Activated naive CD4-positive, alpha-beta T cell treated with anti-CD3 and anti-CD28 coated beads for 36 hours (primary cell): ENCODE measurements at regions not wholly inside any gene's neighbourhood (a gene's known extent, or its start where the extent isn't known, plus 50 kb on each side); places are given as distances from the start of the nearest gene placed in this dataset.

Source experiments
- CTCF ChIA-PET: fragments of 350-600 bp; sonication (Branson Sonifier 250); formaldehyde crosslinking; loops from one replicate; lab custom pipeline; 2021; ENCODE audit warnings: antibody characterized with exemption; lab: Charles Lee
- DNase-seq: peaks from one replicate; pipeline ENCODE4 v3.0.0-alpha.2; 2020
- H3K27ac Mint-ChIP-seq: one replicate; pipeline ENCODE4 v1.8.0; 2021; ENCODE audit warnings: mild to moderate bottlenecking, mixed read lengths
- H3K27me3 Mint-ChIP-seq: one replicate; pipeline ENCODE4 v1.8.0; 2021; ENCODE audit warnings: low read depth, mixed read lengths
- H3K36me3 Mint-ChIP-seq: one replicate; pipeline ENCODE4 v1.8.0; 2021; ENCODE audit warnings: low read depth, mixed read lengths
- H3K4me1 Mint-ChIP-seq: one replicate; pipeline ENCODE4 v1.8.0; 2021; ENCODE audit warnings: low read depth, mixed read lengths
- H3K4me3 Mint-ChIP-seq: one replicate; pipeline ENCODE4 v1.8.0; 2021; ENCODE audit warnings: mild to moderate bottlenecking, moderate library complexity, mixed read lengths
- H3K9me3 Mint-ChIP-seq: one replicate; pipeline ENCODE4 v1.8.0; 2021; ENCODE audit warnings: mixed read lengths
- intact Hi-C: fragments of 100-400 bp; cut with micrococcal nuclease; formaldehyde crosslinking; loops from one replicate; pipeline ENCODE4 v1.15.1; 2023

DNA sequence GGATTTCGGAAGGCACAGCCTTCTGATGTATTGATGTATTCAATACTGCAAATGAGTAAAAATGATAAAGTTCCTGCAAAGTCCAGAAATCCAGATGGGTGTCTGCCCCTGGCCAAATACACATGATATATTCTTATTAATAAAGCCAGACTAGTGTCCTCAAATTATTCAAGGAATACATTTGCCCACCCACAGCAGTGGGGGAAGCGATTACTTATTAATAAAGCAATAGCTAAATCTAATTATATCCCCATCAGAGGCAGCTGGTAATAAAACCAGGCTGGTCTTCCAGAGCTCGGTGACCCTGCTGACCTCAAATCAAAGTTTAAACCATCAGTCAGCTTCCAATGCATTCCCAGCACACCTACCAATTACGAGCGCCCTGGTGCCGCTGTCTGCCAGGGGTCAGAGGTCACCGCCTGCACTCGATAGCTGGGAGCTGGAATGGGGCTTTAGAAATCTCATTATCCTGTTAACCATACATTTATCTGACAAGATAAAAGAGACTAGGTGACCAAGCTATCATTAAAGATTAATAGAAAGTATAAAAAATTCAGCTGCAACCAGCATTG lies 330.3 kb downstream of the UACA start:
- Mint-ChIP-seq H3K27ac (no peak overlapping the region), H3K9me3 (no peaks in the 10 kb centered on the region)
- CTCF ChIA-PET, result no interaction called here

DNA sequence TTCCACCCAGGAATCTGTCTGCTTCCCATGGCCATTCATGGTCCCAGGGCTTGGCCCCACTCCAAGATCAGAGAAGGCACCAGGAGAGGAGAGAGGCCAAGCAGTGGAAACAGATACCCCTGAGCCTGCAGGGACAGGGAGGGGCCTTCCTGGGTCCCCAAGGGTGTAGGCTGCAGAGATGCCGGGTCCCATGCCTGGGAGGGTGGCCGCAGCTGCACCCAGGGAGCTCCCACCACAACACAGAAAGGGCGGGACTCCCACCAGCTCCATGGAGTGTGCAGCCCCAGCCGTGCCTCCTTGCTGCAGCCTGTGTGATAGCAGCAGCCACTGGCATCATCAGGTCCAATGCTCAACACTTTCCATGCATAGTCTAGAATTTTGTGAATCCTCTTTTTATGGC lies 331.5 kb downstream of the UACA start:
- intact Hi-C loops, result no loop called here
- Mint-ChIP-seq H3K27ac (no peak overlapping the region), H3K9me3 (no peaks in the 10 kb centered on the region), H3K36me3 (no peaks in the 10 kb centered on the region), H3K27me3 (no peaks in the 10 kb centered on the region), H3K4me1 (peaks cover 20% of the 10 kb centered on the region), H3K4me3 (no peak overlapping the region)
- CTCF ChIA-PET, result interaction anchor here (1.0 kb wide), 1 partner anchor 56 kb away, joined by 3 read pairs; no protein-coding TSS in a partner anchor
- DNase-seq, result no peak

More for the DNA sequence above, 330.3 kb downstream of the UACA start:
- peaks cover 20% of the 10 kb centered on the region for H3K4me1 Mint-ChIP-seq
- no peaks in the 10 kb centered on the region for H3K27me3 Mint-ChIP-seq
- no peak for DNase-seq
- intact Hi-C loops, result no loop called here
- no peaks in the 10 kb centered on the region for H3K36me3 Mint-ChIP-seq
- H3K4me3 Mint-ChIP-seq, result no peak overlapping the region

GRCh38 chr15:70430069-70430468 lies 332.4 kb upstream of the TLE3 start:
- no peak overlapping the region for H3K4me3 Mint-ChIP-seq
- intact Hi-C loops, result no loop called here
- H3K27ac Mint-ChIP-seq, result no peak overlapping the region
- no peaks in the 10 kb centered on the region for H3K27me3 Mint-ChIP-seq
- H3K36me3 Mint-ChIP-seq, result no peaks in the 10 kb centered on the region
- H3K4me1 Mint-ChIP-seq, result peaks cover 16% of the 10 kb centered on the region
- no peaks in the 10 kb centered on the region for H3K9me3 Mint-ChIP-seq
- no peak for DNase-seq
- CTCF ChIA-PET, result interaction anchor here (0.6 kb wide), 1 partner anchor 49 kb away, joined by 4 read pairs; no protein-coding TSS in a partner anchor

DNA sequence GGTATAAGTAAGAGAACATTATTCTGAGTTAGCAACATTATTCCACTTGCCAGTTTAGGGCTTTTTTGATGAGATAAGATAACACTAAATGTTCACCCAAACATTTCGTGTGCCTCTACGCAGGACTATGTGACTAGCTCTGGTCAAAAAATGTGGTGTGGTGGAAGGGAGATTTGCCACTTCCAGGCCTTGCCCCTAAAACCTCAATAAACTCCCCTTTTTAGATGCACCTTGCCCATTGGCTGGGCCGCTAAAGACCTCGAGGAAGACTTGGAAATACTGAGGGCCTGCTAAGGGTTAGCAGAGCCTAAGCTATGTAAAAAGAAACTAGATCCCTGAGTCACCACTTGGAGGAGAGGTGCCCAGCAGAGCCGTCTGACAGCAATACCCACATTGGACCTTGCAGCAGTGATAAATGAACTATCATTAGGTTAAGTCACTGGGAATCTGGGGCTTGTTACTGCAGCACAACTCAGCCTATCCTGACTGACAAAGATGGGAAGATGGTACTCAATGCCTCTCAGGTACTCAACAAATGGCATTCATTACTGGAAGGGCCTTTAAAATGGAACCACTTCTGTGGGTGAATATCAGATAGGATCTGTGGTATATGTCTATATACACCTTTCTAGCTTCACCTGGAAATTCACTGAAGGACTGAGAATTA lies 331.5 kb upstream of the TLE3 start:
- Mint-ChIP-seq H3K4me1 (peaks cover 19% of the 10 kb centered on the region), H3K9me3 (no peaks in the 10 kb centered on the region), H3K27ac (no peak overlapping the region), H3K4me3 (no peak overlapping the region), H3K27me3 (no peaks in the 10 kb centered on the region), H3K36me3 (no peaks in the 10 kb centered on the region)
- CTCF ChIA-PET, result no interaction called here
- intact Hi-C loops, result loop anchor here (10.0 kb wide), 1 partner anchor 124 kb away; no protein-coding TSS in a partner anchor
- no peak for DNase-seq

GRCh38 chr15:70428211-70428822 lies 330.6 kb upstream of the TLE3 start:
- H3K9me3 Mint-ChIP-seq, result no peaks in the 10 kb centered on the region
- no peaks in the 10 kb centered on the region for H3K27me3 Mint-ChIP-seq
- H3K4me3 Mint-ChIP-seq, result no peak overlapping the region
- no peak overlapping the region for H3K27ac Mint-ChIP-seq
- intact Hi-C loops, result loop anchor here (10.0 kb wide), 1 partner anchor 124 kb away; no protein-coding TSS in a partner anchor
- no peak for DNase-seq
- H3K36me3 Mint-ChIP-seq, result no peaks in the 10 kb centered on the region
- H3K4me1 Mint-ChIP-seq, result peaks cover 19% of the 10 kb centered on the region
- CTCF ChIA-PET, result no interaction called here

GRCh38 chr15:70427167-70428120 lies 329.7 kb upstream of the TLE3 start:
- no peak overlapping the region for H3K4me3 Mint-ChIP-seq
- intact Hi-C loops, result loop anchor here (10.0 kb wide), 1 partner anchor 123 kb away; no protein-coding TSS in a partner anchor
- CTCF ChIA-PET, result no interaction called here
- DNase-seq, result no peak
- H3K27ac Mint-ChIP-seq, result no peak overlapping the region
- no peaks in the 10 kb centered on the region for H3K9me3 Mint-ChIP-seq
- no peaks in the 10 kb centered on the region for H3K36me3 Mint-ChIP-seq
- no peaks in the 10 kb centered on the region for H3K27me3 Mint-ChIP-seq
- H3K4me1 Mint-ChIP-seq, result peaks cover 19% of the 10 kb centered on the region

DNA sequence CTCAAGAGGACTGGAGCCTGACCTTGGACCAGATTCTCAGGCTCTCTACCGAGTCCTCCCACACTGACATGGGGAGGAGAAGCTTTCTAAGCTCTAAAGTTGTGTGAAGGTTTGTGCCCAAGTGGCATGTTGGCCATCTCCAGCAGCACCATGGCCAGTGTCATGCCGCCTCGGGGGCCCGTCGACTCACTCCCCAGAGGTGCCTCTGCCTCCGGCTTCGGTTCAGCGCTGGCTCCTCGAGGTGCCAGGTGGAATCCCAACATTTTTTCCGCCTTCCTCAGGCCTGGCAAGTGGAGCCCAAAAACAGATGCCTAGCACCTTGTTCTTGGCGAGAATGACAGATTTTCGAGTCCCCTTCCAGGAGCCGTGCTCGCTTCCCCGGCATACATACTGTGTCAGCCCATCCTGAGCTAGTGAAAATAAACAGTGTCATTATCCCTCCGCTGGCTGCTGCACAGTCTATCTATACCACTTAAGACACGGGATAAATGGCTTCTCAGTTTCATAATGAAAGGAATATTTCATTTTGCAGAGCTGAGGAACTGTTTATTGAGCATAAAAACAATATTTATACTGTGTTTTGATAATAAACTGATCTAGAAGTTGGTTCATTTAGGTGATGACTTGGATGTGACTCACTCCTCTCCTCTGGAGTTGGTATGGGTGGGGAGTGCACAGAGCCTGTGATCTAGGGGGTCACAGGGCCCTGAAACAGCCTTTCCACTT lies 328.5 kb upstream of the TLE3 start:
- CTCF ChIA-PET, result no interaction called here
- Mint-ChIP-seq H3K9me3 (no peaks in the 10 kb centered on the region), H3K27ac (no peak overlapping the region), H3K36me3 (no peaks in the 10 kb centered on the region), H3K4me1 (peaks cover 19% of the 10 kb centered on the region), H3K4me3 (no peak overlapping the region), H3K27me3 (no peaks in the 10 kb centered on the region)
- intact Hi-C loops, result loop anchor here (10.0 kb wide), 1 partner anchor 121 kb away; no protein-coding TSS in a partner anchor
- DNase-seq, result no peak

DNA sequence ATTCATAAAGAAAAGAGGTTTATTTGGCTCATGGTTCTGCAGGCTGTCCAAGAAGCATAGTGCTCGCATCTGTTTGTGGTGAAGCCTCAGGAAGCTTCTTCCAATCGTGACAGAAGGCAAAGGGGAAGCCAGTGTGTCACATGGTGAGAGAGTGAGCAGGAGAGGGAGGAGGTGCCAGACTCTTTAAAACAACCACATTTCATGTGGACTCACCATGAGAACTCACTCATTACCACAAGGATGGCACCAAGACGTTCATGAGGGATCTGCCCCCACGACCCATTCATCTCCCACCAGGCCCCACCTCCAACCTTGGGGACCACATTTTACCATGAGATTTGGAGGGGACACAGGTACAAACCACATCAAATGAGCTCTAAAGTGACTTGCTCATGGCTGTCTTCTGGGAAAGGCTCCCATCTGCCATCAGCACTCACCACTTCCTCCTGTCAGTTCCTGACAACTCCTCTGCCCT lies 327.3 kb upstream of the TLE3 start:
- Mint-ChIP-seq H3K4me3 (no peak overlapping the region), H3K27ac (peak overlapping the region; percentile 38), H3K27me3 (no peaks in the 10 kb centered on the region), H3K4me1 (peaks cover 19% of the 10 kb centered on the region), H3K36me3 (no peaks in the 10 kb centered on the region), H3K9me3 (no peaks in the 10 kb centered on the region)
- DNase-seq, result peak; percentile 58
- intact Hi-C loops, result loop anchor here (10.0 kb wide), 1 partner anchor 120 kb away; no protein-coding TSS in a partner anchor
- CTCF ChIA-PET, result interaction anchor here (1.2 kb wide), 1 partner anchor 42 kb away, joined by 3 read pairs; no protein-coding TSS in a partner anchor

GRCh38 chr15:70423267-70423666 lies 325.6 kb upstream of the TLE3 start:
- no peaks in the 10 kb centered on the region for H3K27me3 Mint-ChIP-seq
- no peaks in the 10 kb centered on the region for H3K9me3 Mint-ChIP-seq
- H3K4me3 Mint-ChIP-seq, result no peak overlapping the region
- peaks cover 19% of the 10 kb centered on the region for H3K4me1 Mint-ChIP-seq
- H3K36me3 Mint-ChIP-seq, result no peaks in the 10 kb centered on the region
- DNase-seq, result no peak
- H3K27ac Mint-ChIP-seq, result no peak overlapping the region
- intact Hi-C loops, result loop anchor here (10.0 kb wide), 1 partner anchor 118 kb away; no protein-coding TSS in a partner anchor
- CTCF ChIA-PET, result no interaction called here

DNA sequence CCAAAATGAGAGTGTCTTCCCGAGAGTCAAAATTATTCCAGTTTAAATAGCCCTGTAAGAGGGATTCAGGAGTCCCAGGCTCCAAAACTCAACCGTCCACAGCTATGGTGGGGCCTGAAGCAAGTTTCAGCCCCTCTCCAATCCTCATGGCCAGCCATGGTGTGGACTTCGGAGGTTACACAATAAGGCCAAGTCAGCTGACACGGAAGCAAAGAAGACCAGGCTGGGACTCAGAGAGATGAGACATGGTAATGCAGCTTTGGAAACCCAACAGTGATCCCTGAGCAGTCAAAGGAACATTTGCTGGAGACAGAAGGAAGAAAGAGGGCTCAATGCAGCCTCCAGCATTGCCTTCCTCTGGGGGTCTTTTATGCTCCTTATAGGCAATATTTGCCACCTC lies 324.6 kb upstream of the TLE3 start:
- Mint-ChIP-seq H3K4me3 (no peak overlapping the region), H3K36me3 (no peaks in the 10 kb centered on the region), H3K4me1 (peaks cover 19% of the 10 kb centered on the region), H3K27ac (no peak overlapping the region), H3K9me3 (no peaks in the 10 kb centered on the region), H3K27me3 (no peaks in the 10 kb centered on the region)
- intact Hi-C loops, result loop anchor here (10.0 kb wide), 1 partner anchor 118 kb away; no protein-coding TSS in a partner anchor
- CTCF ChIA-PET, result no interaction called here
- DNase-seq, result no peak

DNA sequence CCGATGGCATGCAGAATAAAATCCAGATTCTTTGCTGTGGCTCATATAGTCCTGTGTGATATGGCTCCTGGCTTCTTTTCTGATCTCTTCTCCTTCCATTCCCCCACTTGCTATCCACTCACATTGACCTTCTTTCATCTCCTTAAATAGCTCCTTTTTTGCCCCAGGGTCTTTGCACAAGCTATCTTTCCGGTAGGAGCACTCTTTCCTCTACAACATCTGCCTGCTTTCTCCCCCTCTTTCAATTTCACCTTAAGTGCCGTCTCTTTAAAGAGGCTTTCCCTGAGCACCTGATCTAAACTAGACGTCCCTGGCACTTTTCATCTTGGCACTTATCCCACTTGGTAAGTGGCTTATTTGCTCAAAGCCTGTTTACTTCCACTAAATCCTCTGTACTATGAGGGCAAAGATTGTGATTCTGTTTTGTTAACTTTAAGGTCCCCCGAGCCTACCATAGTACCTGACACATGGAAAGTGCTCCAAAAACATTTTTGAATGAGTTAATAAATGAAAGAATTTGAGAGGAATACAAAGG lies 323.3 kb upstream of the TLE3 start:
- Mint-ChIP-seq H3K4me3 (no peak overlapping the region), H3K27me3 (no peaks in the 10 kb centered on the region), H3K4me1 (peaks cover 17% of the 10 kb centered on the region), H3K9me3 (no peaks in the 10 kb centered on the region), H3K36me3 (no peaks in the 10 kb centered on the region), H3K27ac (no peak overlapping the region)
- DNase-seq, result no peak
- CTCF ChIA-PET, result interaction anchor here (0.6 to 1.7 kb wide), 2 partner anchors 91 to 957 kb away, joined by 3 to 4 read pairs; no protein-coding TSS in a partner anchor
- intact Hi-C loops, result loop anchor here (10.0 kb wide), 1 partner anchor 116 kb away; no protein-coding TSS in a partner anchor
